ENCODE measurements at regions not wholly inside any gene's neighbourhood (a gene's known extent, or its start where the extent isn't known, plus 50 kb on each side); places are given as distances from the start of the nearest gene placed in this dataset.
"Not testable (repeated sequence)": the region's sequence is repeated elsewhere in the genome, so short reads cannot be mapped to it uniquely, and the experiment has no call there.

DNA sequence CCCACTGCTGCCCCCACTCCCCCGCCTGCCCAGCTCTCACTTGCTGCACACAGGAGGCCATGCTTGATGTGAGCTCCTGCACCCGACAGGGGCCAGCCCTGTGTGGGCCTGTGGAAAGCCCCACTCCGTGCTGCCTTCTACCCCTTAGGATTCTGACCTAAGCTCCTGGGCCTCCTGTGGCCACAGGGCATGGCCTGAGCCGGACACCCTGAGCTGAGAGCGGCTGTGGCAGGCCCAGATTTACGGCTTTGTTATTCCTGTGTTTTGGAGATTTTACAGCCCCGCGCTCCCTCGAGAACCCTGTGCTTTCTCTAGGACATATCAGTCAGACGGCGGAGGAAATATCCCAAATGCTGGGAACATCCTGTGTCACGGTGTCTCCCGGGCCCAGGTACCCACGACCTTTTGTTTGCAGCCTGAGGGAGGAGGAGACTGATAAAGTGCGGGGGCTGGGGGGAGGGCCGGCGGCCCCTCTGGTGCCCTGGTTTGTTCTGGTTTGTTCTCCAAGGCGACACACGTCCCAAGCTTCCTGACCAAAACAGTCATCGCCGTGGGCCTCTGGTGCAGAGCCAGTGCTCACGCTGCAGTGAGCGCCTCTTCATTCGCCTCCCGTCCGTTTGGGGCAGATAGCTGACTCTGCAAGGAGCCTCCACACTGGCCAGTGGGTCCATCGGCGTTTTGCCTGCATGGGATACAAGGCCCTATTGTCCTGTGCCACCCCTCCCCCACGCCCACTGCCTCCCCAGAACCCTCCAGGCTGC, 363.4 kb downstream of the C16orf95 start:
- DNase-seq (ENCODE audit: low read depth, low spot score), result no peak

DNA sequence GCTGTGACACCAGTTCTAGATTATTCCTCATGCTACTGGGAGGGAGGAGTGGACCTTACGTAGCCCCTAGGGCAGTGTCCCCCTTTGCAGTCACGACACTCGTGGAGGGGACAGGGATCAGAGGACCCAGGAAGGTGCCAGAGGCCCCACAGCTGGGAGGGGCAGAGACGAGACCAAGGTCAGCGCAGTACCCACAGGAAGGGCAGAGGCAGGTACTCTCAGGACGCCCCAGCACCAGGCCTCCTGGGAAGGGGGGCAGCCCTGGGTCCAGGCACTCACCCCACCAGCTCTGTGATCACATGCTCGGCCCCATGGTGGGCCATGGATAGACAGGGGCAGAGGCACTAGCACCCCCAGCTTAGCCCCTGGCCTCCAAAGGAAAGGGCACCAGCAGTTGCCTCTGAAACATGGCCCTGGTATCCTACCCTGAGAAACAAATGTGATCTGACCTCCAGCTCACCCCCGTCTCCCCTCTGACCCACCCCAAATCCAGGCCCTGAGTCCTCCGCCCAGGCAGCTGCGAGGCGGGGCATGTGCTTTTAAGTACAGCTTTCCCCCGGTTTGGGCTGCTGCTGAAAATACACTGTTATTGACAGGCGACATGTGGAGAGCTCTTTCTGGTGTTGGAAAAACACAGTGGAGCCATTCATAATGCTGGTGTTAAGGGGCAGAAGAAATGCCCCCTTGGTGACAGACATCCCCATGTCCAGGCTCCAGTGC, 361.9 kb downstream of the C16orf95 start:
- DNase-seq (ENCODE audit: low read depth, low spot score), result no peak

DNA sequence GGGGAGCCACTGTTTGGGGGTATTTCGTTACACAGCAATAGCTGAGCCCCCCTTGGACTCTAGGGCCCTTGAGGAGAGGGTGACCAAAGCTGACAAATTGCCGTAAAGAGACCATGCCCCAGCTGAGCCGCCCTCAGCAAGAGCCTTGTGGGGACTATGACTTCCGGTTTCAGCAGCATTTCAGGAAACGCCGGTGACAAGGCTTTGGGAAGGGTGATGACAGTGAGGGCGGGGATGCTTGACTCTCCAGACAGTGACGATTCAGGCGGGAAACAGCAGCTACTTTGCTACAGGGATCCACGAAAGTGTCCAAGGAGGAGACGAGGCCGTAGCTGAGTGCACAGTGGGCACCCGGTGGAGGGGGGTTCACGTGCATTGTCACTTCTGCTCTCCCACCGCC, 360.8 kb downstream of the C16orf95 start:
- no peak for DNase-seq (ENCODE audit: low read depth, low spot score)

DNA sequence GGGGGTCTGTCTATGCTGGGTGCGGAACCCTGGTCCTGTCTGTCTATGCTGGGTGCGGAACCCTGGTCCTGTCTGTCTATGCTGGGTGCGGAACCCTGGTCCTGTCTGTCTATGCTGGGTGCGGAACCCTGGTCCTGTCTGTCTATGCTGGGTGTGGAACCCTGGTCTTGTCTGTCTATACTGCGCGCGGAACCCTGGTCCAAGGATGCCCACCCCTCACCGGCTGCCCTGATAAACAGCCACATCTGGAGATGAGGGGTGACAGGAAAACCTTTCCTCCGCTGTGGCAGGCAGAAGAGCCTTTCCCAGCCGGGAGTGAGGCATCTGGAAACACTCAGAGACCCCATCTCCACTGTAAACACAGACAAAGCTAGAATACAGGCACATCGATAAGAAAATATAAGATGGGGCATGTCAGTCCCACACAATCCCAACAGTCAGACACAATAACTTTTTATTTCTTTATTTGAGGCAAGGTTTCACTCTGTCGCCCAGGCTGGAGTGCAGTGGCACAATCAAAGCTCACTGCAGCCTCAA, 359.5 kb downstream of the C16orf95 start:
- DNase-seq (ENCODE audit: low read depth, low spot score), result not testable (repeated sequence)

DNA sequence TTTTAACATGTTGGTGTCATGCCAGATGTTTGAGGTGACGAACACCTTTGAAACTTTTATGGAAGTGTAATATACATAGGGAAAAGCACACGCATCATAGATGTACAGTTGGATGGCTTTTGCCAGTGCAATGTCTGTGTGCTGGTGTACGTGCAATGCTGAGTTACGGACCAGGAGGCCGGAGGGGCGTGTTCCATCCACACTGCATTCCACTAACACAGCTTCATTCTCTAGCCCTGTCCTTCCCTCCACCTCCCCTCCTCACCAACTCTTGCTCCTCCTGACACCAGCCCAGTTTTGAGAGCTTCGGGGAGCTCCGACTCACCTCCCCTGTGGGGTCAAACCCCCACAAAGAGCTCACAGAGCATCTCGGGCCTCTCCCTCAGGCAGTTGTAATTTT, 358.8 kb downstream of the C16orf95 start:
- no peak for DNase-seq (ENCODE audit: low read depth, low spot score)

DNA sequence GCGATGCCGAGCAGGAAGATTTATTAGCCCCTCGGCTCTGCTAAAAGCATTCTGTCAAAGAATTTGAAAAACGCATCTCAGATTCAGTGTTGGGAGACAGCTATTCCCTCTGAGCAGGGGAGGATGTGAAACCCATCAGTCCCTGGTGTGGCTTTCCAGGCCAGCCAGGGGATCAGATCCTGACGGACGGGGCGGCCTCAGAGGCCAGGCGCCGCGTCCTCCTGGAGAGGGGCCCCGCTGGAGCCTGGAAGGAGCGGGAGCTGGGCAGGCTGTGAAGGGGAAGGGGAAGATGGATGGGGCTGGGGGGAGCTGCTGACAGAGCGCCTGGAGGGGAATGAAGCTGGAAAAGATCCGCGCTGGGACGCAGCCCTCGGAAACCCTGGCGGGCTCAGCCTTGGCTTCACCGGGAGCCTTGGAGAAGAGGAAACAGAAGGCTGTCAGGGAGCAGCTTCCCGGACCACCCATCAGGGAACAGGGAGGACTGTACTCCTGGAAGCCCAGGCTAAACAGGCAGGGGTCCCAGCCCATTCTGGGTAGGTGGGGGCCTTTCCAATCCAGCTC, 358.0 kb downstream of the C16orf95 start:
- no peak for DNase-seq (ENCODE audit: low read depth, low spot score)

DNA sequence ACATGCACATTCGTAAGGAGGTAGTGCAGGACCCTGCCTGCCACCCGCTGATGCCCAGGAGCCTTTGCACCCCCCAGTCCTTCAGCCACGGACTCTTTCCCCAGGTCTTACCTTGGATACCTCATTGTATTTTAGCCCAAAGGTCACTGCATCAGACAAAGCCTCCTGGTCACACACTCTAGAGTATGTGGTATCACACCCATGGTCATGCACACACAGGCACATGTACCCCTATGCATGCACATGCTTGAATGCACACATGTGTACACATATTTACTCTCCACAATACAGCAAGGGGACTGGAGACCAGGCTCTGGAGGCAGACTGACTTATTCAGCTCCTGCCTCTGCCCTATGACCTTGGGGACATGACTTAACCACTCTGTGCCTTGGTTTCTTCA, 357.5 kb downstream of the C16orf95 start:
- no peak for DNase-seq (ENCODE audit: low read depth, low spot score)

DNA sequence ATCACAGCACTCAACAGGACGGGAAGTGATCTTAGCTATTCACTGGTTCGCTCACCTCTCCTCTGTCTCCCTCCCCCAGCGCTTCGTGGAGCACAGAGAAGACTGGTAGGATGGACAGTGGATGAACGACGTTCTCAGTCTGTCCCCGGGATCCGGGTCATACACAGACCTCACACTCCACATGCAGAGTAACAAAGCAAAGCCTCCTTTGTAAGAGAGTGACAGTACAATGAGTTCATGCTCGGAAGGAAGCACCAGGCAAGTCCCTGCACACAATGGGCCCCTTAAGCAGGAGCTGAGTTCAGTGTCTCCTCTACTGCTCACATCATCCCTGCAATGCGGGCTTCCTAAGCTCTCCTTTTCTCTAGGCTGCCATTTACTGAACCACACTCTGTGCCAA, 356.9 kb downstream of the C16orf95 start:
- no peak for DNase-seq (ENCODE audit: low read depth, low spot score)

DNA sequence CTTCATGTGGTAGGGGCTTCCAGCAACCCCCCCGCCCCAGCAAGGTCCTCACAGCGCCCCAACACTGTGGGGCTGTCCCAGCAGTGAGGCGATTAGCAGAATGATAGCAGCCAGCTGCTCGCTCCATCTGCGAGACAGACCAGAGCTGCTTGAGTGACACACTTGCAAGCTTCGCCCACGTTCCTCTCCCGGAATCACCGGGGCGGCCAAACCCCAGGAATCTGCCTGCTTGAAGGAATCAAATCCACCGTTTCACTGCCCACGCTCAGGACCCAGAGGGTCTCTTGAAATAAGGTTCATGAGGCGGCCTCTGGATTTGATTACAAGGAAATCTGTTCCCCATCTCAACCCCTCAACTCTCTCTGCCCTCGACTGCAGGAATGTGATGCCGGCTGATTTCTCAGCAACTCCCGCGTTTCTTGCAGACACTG, 356.0 kb downstream of the C16orf95 start:
- DNase-seq (ENCODE audit: low read depth, low spot score), result no peak

DNA sequence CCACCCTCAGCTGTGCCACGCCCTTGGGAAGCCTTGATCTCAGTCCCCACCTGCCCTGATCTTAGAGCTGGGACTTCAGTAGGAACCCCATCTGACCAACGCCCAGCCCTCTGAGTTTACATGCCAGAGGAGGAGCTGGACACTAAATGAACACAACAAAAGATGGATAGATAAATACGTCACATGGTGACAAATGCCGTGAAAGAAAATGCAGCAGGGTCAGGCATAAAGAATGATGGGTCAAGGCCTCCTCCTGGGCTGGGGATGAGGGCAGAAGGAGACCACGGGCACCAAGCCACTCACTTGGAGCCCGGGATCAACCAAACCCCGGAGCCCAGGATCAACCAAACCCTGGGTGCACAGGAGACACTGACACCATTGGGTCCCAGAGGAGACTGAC, 354.9 kb downstream of the C16orf95 start:
- no peak for DNase-seq (ENCODE audit: low read depth, low spot score)

DNA sequence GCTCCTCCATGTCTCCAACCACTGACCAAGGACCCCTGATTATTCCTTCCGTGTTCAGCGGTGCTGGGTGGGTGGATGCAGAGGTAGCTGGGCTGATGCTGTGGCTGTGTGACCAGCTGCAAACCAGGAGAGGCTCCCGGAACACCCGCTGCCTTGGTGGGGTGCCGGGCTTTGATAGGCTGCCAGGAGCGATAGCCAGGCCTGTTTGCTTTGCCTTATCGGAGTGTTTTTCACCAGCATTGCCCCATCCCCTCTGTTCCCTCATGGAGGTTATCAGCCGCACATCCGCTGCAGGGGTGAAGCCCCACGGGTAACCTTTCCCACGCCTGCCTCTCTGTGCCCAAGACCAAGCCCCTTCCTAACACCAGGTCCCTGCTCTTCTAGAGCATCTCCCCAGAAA, 354.3 kb downstream of the C16orf95 start:
- DNase-seq (ENCODE audit: low read depth, low spot score), result no peak

DNA sequence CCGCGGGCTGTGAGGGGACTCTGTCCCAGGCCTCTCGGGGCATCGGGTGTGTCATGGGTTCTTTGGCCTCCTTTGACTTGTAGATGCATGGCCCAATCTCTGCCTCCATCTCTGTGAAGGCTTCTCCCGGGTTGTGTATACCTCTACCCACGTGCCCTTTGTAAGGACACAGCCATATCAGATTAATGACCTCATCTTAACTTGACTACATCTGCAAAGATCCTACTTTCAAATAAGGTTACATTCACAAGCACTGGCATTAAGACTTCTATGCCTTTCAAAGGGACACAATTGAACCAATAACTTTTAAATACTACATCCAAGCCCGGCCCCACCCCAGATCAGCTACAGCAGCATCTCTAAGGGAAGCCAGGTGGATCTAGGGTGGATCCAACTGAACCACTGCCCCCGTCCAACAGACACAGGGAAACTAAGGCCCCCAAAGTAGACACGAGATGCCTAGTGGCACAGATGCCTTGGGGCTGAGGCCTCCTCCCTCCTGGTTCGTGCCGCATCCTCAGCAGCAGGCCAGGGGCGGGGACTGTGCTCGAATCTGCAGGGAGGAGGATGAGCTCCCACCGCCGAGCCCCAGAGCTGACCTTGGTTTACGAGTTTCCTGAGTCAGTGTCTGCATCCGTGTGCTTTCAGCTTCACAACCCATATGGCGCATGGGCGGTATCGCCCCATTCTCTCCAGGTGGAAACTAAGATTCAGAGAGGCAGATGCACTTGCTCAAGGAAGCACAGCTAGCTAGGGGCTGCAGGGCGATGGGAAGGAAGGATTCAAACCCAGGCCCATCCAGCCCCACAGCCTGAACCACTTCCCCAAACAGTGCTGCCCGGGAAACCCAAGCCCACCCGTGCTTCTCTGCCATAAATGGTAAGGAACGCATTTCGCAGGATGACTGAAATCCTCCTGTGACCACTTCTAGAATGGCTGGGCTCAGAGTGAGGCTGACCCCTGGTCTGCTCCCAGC, 353.3 kb downstream of the C16orf95 start:
- no peak for DNase-seq (ENCODE audit: low read depth, low spot score)

DNA sequence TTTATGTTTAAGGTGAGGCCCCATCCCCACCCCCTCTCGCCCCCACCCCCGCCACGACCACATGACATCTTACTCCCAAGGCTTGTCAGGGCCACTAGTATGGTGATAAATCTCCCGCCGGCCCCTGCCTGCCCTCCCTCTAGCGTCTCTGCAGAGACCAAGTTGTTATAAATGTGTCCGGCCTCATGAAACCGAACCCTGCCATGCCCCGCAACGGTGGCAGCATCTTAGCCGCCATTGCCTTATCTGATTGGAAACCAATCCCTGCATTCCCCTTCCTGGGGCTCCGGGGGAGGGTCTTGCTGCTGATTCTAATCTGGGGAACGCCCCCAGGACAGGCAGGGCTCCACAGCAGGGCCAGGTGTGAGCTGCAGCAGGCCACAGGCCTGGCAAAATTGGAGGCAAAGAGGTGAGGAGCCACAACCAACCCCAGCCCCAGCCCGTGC, 352.4 kb downstream of the C16orf95 start:
- no peak for DNase-seq (ENCODE audit: low read depth, low spot score)

DNA sequence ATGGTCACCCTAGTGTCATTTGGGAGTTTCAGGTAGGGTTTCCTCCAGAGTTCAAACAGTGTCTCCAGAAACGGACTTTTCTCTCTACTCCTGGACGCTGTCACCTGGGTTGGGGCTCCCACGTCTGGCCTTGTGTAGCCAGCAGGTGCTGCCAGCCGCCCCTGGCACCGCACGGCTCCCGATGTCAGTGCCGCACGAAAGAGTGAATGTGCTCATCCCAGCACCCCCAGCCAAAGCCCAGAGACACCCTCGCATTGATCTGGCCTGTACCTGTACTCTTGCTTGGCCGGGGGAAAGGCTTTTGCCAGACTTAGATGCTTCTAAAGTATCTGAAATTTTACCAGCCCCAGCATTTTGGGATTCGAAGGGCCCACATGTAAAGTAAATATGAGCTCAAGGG, 351.9 kb downstream of the C16orf95 start:
- no peak for DNase-seq (ENCODE audit: low read depth, low spot score)

DNA sequence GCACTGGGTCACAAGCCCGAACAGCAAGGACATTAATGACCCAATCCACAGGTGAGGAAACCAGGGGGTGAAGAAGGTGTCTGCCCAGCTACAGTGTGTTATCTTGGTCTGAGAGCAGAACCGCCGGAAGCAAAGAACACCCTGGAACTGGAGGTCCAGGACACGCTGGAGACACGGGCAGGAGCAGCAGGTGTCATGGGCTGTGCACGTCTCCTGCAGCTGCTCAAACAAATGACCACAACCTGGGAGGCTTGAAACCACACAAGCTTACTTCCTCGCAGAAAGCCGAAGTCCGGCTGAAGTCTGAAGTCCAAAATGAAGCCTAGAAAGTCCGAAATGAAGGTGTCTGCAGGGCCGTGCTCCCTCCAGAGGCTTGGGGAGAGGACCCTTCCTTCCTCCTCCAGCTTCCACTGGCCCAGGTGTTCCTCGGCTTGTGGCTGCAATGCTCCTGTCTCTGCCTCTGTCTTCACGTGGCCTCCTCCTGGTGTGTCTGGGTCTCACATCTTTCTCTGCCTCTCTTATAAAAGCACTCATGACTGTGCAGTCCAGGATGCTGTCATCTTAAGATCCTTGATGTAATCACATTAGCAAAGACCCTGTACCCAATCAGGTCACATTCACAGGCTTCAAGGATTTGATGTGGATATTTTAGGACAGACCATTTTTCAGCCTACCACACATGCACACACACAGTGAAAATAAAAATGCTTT, 351.2 kb downstream of the C16orf95 start:
- DNase-seq (ENCODE audit: low read depth, low spot score), result no peak

DNA sequence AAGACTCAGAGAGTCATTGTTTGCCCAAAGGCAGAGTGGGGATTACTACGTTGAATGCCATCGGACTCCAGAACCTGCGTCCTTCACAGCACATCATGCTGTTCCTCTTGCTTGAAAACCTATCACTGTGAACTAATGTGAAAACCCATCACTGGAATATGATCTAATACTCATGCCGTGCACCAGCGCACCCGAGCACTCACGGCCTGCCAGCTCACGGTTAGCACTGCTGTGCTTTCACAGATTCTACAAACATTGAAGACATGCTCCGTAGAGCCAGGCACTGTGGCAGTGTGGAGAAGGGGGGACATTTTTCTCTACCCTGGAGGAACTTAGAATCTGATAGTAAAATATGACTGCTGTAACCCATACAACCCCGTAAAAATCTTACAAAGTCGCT, 350.4 kb downstream of the C16orf95 start:
- no peak for DNase-seq (ENCODE audit: low read depth, low spot score)

DNA sequence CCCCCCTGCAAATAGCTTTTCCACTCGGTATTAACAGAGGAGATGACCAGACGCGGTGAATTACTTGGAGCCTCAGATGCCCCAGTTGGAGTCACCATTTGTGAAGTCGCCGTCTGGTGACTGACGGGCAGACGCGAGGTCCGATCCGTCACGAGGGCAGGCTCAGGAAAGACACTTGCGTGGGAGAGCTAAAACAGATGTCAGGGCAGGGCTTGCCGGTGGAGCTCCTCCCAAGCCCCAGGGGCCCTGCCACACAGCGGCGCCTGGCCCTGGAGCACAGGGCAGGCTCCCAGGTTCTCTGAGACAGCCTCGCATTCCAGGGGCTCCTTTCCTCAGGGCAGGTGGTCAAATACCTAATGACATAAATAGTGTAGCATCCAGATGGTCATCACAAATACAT, 348.3 kb downstream of the C16orf95 start:
- no peak for DNase-seq (ENCODE audit: low read depth, low spot score)

DNA sequence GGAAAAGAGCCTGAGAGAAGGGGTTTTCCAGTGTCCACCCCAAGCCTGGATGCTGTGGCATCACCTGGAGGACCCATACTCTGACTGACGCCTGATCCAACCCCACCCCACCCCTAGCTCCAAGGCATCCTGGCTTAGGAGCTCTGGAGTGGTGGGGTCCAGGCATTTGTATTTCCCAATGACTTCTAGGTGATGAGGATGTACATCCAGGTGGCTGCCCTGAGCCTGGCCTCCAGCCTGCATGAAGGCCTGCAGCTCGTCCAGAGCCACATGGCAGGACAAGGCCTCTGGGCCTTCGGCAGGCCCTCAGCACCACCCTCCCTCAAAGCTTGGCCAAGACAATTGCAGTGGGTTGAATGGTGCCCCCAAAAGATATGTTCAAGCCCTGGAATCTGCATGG, 347.5 kb downstream of the C16orf95 start:
- no peak for DNase-seq (ENCODE audit: low read depth, low spot score)

DNA sequence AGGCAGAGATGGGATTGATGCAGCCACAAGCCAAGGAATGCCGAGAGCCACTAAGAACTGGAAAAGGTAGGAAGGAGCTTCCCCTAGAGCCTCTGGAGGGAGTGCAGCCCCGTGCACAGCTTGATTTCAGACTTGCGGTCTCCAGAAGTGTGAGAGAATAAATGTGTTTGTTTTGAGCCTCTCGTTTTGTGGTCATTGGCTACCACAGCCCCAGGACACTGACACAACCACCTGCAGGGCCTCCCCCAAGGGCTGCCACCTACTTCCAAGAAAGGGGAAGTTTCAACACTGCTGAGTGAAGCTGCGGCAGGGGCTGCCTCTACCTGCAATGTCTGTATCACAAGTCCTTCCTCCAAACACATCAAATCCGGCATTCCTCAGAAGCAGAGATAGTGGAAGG, 346.9 kb downstream of the C16orf95 start:
- no peak for DNase-seq (ENCODE audit: low read depth, low spot score)

DNA sequence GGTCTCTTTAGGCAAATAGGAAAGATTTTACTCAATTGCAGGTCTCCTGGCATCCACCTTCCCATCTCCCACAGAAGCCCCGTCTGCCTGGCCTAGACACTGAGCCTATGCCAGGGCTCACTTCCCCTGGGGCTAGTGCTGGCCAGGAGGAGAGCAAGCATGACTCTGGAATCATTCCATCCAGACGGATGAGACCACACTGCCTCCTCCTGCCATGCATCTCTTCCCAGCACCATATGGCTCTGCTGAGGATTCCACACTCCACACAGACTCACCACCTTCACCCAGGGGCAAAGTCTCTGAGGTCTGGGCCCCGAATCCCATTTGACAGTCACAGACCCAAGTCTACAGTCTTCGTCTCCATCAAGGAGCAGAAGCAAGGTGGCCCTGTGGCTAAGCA, 346.5 kb downstream of the C16orf95 start:
- no peak for DNase-seq (ENCODE audit: low read depth, low spot score)

DNA sequence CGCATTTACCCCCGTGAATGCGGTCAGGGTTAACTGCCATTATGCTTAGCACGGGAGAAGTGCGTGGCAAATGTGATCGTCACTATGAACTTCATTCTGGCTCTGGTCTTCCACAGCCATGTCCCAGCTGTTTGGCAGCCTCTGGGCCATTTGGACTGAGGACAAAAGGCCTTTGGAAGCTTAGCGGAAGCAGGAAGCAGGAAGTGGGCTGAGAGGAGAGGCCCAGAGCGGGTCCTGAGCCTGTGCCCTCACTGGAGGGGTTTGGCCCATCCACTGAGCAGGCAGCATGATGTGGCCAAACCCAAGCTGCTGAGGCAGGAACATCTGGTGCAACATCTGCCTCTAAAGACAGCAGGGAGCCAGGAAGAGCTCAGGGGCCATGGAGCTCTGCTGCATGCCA, 345.9 kb downstream of the C16orf95 start:
- no peak for DNase-seq (ENCODE audit: low read depth, low spot score)

Data from astrocyte of the hippocampus (primary cell).